Esophagus squamous epithelium (tissue), 4 donors: ENCODE measurements at regions not wholly inside any gene's neighbourhood (a gene's known extent, or its start where the extent isn't known, plus 50 kb on each side); places are given as distances from the start of the nearest gene placed in this dataset.

ENCODE experiments used
- CTCF ChIP-seq, 6 experiments: fragments of 450-650 bp in 4 of 6; fragments of 200-600 bp in 2 of 6; sonication (generic) in 2 of 6; IDR thresholded peaks; one replicate each; pipeline ENCODE4 v1.5.1; 2016 to 2019; ENCODE audit warnings: antibody characterized with exemption in 6 of 6, mild to moderate bottlenecking in 4 of 6, moderate library complexity in 4 of 6
- POLR2A ChIP-seq, 4 donors: fragments of 450-650 bp; IDR thresholded peaks; one replicate each; pipeline ENCODE4 v1.6.1; 2017; ENCODE audit warnings: antibody characterized with exemption in 4 of 4, mild to moderate bottlenecking in 4 of 4, moderate library complexity in 3 of 4

GRCh38 chr5:178793151-178793550 lies 62.7 kb upstream of the ZNF354A start:
- TF ChIP-seq CTCF (IDR thresholded peaks at IDR 0.05), result peak in 5 of 6 experiments; percentile 37 to 59 (median 38)
- TF ChIP-seq POLR2A (IDR thresholded peaks at IDR 0.05), result no peak
